ENCODE measurements at regions not wholly inside any gene's neighbourhood (a gene's known extent, or its start where the extent isn't known, plus 50 kb on each side); places are given as distances from the start of the nearest gene placed in this dataset.

- TF ChIP-seq CTCF (IDR thresholded peaks at IDR 0.05) (no peak), POLR2A (IDR thresholded peaks at IDR 0.05) (no peak)
Observed at GRCh38 chr12:47547077-47547476, 158.8 kb downstream of the RPAP3 start.
